CD14-positive monocyte (primary cell): ENCODE measurements at regions not wholly inside any gene's neighbourhood (a gene's known extent, or its start where the extent isn't known, plus 50 kb on each side); places are given as distances from the start of the nearest gene placed in this dataset.

Experiments used
- DNase-seq, 3 donors: peaks; one replicate each; pipeline ENCODE4 v3.0.0-alpha.2; 2011 to 2022
- H2AFZ ChIP-seq: 2 replicates; pipeline ENCODE4 v1.6.0; 2012; ENCODE audit warnings: mild to moderate bottlenecking, low read depth, low read length, inconsistent platforms; ENCODE audit not compliant: insufficient read depth, poor library complexity, severe bottlenecking
- H3K27ac ChIP-seq, 2 donors: 1 replicate in 1 of 2; 2 replicates in 1 of 2; pipeline ENCODE4 v1.5.1; 2012 to 2013; ENCODE audit warnings: low read length in 2 of 2, control low read depth in 1 of 2, inconsistent platforms in 1 of 2, low read depth in 1 of 2, mild to moderate bottlenecking in 1 of 2
- H3K27me3 ChIP-seq, 2 donors: one replicate each; pipeline versions ENCODE4 v1.6.0 to v1.6.1; 2011 to 2013; ENCODE audit warnings: low read length in 2 of 2; ENCODE audit not compliant: control insufficient read depth in 2 of 2, insufficient read depth in 2 of 2
- H3K36me3 ChIP-seq, 2 donors: replicated peaks in 1 of 2; 1 replicate in 1 of 2; 2 replicates in 1 of 2; pipeline versions ENCODE4 v1.5.1 to v1.6.1; 2012 to 2013; ENCODE audit warnings: low read length in 2 of 2, control low read depth in 1 of 2, inconsistent platforms in 1 of 2, mild to moderate bottlenecking in 1 of 2; ENCODE audit not compliant: insufficient read depth in 2 of 2, control insufficient read depth in 1 of 2
- H3K4me1 ChIP-seq, 2 donors: 1 replicate in 1 of 2; 2 replicates in 1 of 2; pipeline versions ENCODE4 v1.5.1 to v1.6.1; 2012 to 2013; ENCODE audit warnings: low read length in 2 of 2, control low read depth in 1 of 2, inconsistent platforms in 1 of 2, mild to moderate bottlenecking in 1 of 2, moderate library complexity in 1 of 2; ENCODE audit not compliant: insufficient read depth in 2 of 2, control insufficient read depth in 1 of 2
- H3K4me2 ChIP-seq: replicated peaks from 2 replicates; pipeline ENCODE3; 2012; ENCODE audit warnings: low read length, moderate library complexity, mild to moderate bottlenecking; ENCODE audit not compliant: poor library complexity, severe bottlenecking; ENCODE audit errors: extremely low read depth
- H3K4me3 ChIP-seq, 3 experiments: fragments of 200-600 bp in 1 of 3; sonication (generic) in 1 of 3; replicated peaks in 1 of 3; 1 replicate in 2 of 3; 2 replicates in 1 of 3; pipeline ENCODE4 v1.5.1; 2011 to 2013; ENCODE audit warnings: low read length in 3 of 3, mild to moderate bottlenecking in 3 of 3, control low read depth in 2 of 3, low read depth in 2 of 3, inconsistent platforms in 1 of 3, moderate library complexity in 1 of 3
- H3K79me2 ChIP-seq: 2 replicates; pipeline ENCODE4 v1.6.0; 2012; ENCODE audit warnings: mild to moderate bottlenecking, control low read depth, inconsistent platforms, low read length, moderate library complexity; ENCODE audit not compliant: insufficient read depth
- H3K9ac ChIP-seq: 2 replicates; pipeline ENCODE4 v1.6.0; 2017; ENCODE audit warnings: low read length, mild to moderate bottlenecking; ENCODE audit not compliant: insufficient read depth, poor library complexity, severe bottlenecking
- H3K9me3 ChIP-seq, 2 donors: replicated peaks in 1 of 2; 1 replicate in 1 of 2; 2 replicates in 1 of 2; pipeline versions ENCODE4 v1.5.1 to v1.6.1; 2012 to 2013; ENCODE audit warnings: low read length in 2 of 2, control low read depth in 1 of 2; ENCODE audit not compliant: control insufficient read depth in 1 of 2, insufficient read depth in 1 of 2
- H4K20me1 ChIP-seq: 2 replicates; pipeline ENCODE4 v1.6.0; 2012; ENCODE audit warnings: mild to moderate bottlenecking, low read length, control low read depth, moderate library complexity; ENCODE audit not compliant: insufficient read depth
- H3K27ac Mint-ChIP-seq, 7 donors: one replicate each; pipeline ENCODE4 v1.8.0; 2020; ENCODE audit warnings: mild to moderate bottlenecking in 7 of 7, mixed read lengths in 7 of 7, moderate library complexity in 6 of 7, inconsistent platforms in 2 of 7
- H3K27me3 Mint-ChIP-seq, 3 donors: one replicate each; pipeline ENCODE4 v1.8.0; 2021 to 2022; ENCODE audit warnings: low read depth in 3 of 3, mild to moderate bottlenecking in 3 of 3, mixed read lengths in 3 of 3, moderate library complexity in 3 of 3, inconsistent platforms in 1 of 3
- H3K36me3 Mint-ChIP-seq, 2 donors: one replicate each; pipeline ENCODE4 v1.8.0; 2020; ENCODE audit warnings: mixed read lengths in 2 of 2, inconsistent platforms in 1 of 2, mild to moderate bottlenecking in 1 of 2
- H3K4me1 Mint-ChIP-seq: one replicate; pipeline ENCODE4 v1.8.0; 2020; ENCODE audit warnings: mild to moderate bottlenecking, mixed read lengths
- H3K4me3 Mint-ChIP-seq, 2 donors: one replicate each; pipeline ENCODE4 v1.8.0; 2020; ENCODE audit warnings: mild to moderate bottlenecking in 2 of 2, mixed read lengths in 2 of 2, moderate library complexity in 1 of 2
- H3K9me3 Mint-ChIP-seq, 7 donors: one replicate each; pipeline ENCODE4 v1.8.0; 2020 to 2022; ENCODE audit warnings: mixed read lengths in 7 of 7, mild to moderate bottlenecking in 6 of 7, moderate library complexity in 6 of 7, inconsistent platforms in 2 of 7
- CTCF ChIP-seq: fragments of 200-600 bp; IDR thresholded peaks from one replicate; pipeline ENCODE4 v1.8.0; 2022; ENCODE audit warnings: antibody characterized with exemption, mild to moderate bottlenecking
- WGBS: methylation state at CpG from one replicate; pipeline ENCODE4 v1.1.5; 2013; ENCODE audit warnings: missing lambda C conversion rate; ENCODE audit not compliant: insufficient coverage; 5-methylcytosine and 5-hydroxymethylcytosine counted together
- intact Hi-C, 2 donors: fragments of 100-400 bp; cut with micrococcal nuclease; formaldehyde crosslinking; loops; one replicate each; pipeline versions ENCODE4 v1.15.0 to v1.15.1; 2023

GRCh38 chr5:39520232-39520572 is 95.4 kb upstream of the DAB2 start:
- H3K4me2 ChIP-seq: no peak overlapping the region
- DNase-seq: peak in 1 of 3 donors; percentile 7

GRCh38 chr5:39519566-39520231 is 94.9 kb upstream of the DAB2 start:
- H3K79me2 ChIP-seq: no peaks in the 10 kb centered on the region
- H3K4me3 ChIP-seq: no peak overlapping the region
- H3K27ac ChIP-seq: no peak overlapping the region
- no peaks in the 10 kb centered on the region for H3K27me3 ChIP-seq
- no peak overlapping the region for H3K4me3 Mint-ChIP-seq
- peaks cover 12% of the 10 kb centered on the region for H3K4me1 Mint-ChIP-seq
- H3K27me3 Mint-ChIP-seq: no peaks in the 10 kb centered on the region
- whole genome bisulfite sequencing: no CpG with 5 or more reads among the region's 3 CpGs
- peaks cover 0 to 4% (median 0%) of the 10 kb centered on the region in 7 donors for H3K9me3 Mint-ChIP-seq
- no peak for DNase-seq
- H3K9me3 ChIP-seq: no peaks in the 10 kb centered on the region
- H3K4me1 ChIP-seq: peaks cover 3 to 4% of the 10 kb centered on the region in 2 donors
- no peak overlapping the region for H3K9ac ChIP-seq
- H3K36me3 ChIP-seq: no peaks in the 10 kb centered on the region
- intact Hi-C loops: no loop called here
- no peaks in the 10 kb centered on the region for H3K36me3 Mint-ChIP-seq
- no peaks in the 10 kb centered on the region for H4K20me1 ChIP-seq
- no peak overlapping the region for H2AFZ ChIP-seq
- no peak for TF ChIP-seq CTCF
- H3K4me2 ChIP-seq: no peak overlapping the region
- no peak overlapping the region for H3K27ac Mint-ChIP-seq

More at GRCh38 chr5:39520232-39520572, 95.4 kb upstream of the DAB2 start:
- H3K27ac Mint-ChIP-seq: no peak overlapping the region
- Histone ChIP-seq H3K79me2 (no peaks in the 10 kb centered on the region), H3K27me3 (no peaks in the 10 kb centered on the region), H2AFZ (no peak overlapping the region), H3K9ac (no peak overlapping the region), H3K9me3 (no peaks in the 10 kb centered on the region), H3K4me1 (peaks cover 3 to 4% of the 10 kb centered on the region in 2 donors), H3K4me3 (no peak overlapping the region), H3K27ac (no peak overlapping the region), H4K20me1 (no peaks in the 10 kb centered on the region), H3K36me3 (no peaks in the 10 kb centered on the region)
- H3K4me1 Mint-ChIP-seq: peaks cover 12% of the 10 kb centered on the region
- peaks cover 0 to 4% (median 0%) of the 10 kb centered on the region in 7 donors for H3K9me3 Mint-ChIP-seq
- WGBS: no CpG with 5 or more reads among the region's 3 CpGs
- no peaks in the 10 kb centered on the region for H3K36me3 Mint-ChIP-seq
- intact Hi-C loops: no loop called here
- H3K27me3 Mint-ChIP-seq: no peaks in the 10 kb centered on the region
- no peak overlapping the region for H3K4me3 Mint-ChIP-seq
- TF ChIP-seq CTCF: no peak
